ENCODE measurements at regions not wholly inside any gene's neighbourhood (a gene's known extent, or its start where the extent isn't known, plus 50 kb on each side); places are given as distances from the start of the nearest gene placed in this dataset.
"Not testable (repeated sequence)": the region's sequence is repeated elsewhere in the genome, so short reads cannot be mapped to it uniquely, and the experiment has no call there.

GRCh38 chr14:37665951-37666350, 70.5 kb downstream of the TTC6 start:
- Histone ChIP-seq H3K4me1 (no peaks in the 10 kb centered on the region), H3K9me3 (peaks cover 8% of the 10 kb centered on the region), H3K4me3 (no peak overlapping the region), H3K36me3 (no peaks in the 10 kb centered on the region), H3K27ac (no peak overlapping the region), H3K27me3 (no peaks in the 10 kb centered on the region)
- intact Hi-C loops (cut with DNase I): no loop called here
- DNase-seq: no peak
- no peak for TF ChIP-seq CTCF (IDR thresholded peaks at IDR 0.05)
- no peak for ATAC-seq

- no peaks in the 10 kb centered on the region for H3K9me3 ChIP-seq
- no peak overlapping the region for H3K4me3 ChIP-seq
- H3K4me1 ChIP-seq: no peaks in the 10 kb centered on the region
- no peak for TF ChIP-seq CTCF (IDR thresholded peaks at IDR 0.05)
- ATAC-seq (no peak), DNase-seq (no peak)
- intact Hi-C loops (cut with DNase I): no loop called here
- H3K27ac ChIP-seq: no peak overlapping the region
- no peaks in the 10 kb centered on the region for H3K27me3 ChIP-seq
- H3K36me3 ChIP-seq: no peaks in the 10 kb centered on the region
Observed at GRCh38 chr14:37668646-37669045, 73.2 kb downstream of the TTC6 start.

GRCh38 chr14:37669242-37669641, 73.8 kb downstream of the TTC6 start:
- Histone ChIP-seq H3K9me3 (no peaks in the 10 kb centered on the region), H3K36me3 (no peaks in the 10 kb centered on the region), H3K4me3 (no peak overlapping the region), H3K27ac (no peak overlapping the region), H3K27me3 (no peaks in the 10 kb centered on the region), H3K4me1 (no peaks in the 10 kb centered on the region)
- intact Hi-C loops (cut with DNase I): no loop called here
- DNase-seq (no peak), ATAC-seq (no peak)
- no peak for TF ChIP-seq CTCF (IDR thresholded peaks at IDR 0.05)

- no peaks in the 10 kb centered on the region for H3K9me3 ChIP-seq
- H3K4me3 ChIP-seq: no peak overlapping the region
- intact Hi-C loops (cut with DNase I): no loop called here
- no peak for TF ChIP-seq CTCF (IDR thresholded peaks at IDR 0.05)
- no peak overlapping the region for H3K27ac ChIP-seq
- H3K4me1 ChIP-seq: no peaks in the 10 kb centered on the region
- H3K27me3 ChIP-seq: no peaks in the 10 kb centered on the region
- ATAC-seq (no peak), DNase-seq (no peak)
- no peaks in the 10 kb centered on the region for H3K36me3 ChIP-seq
Observed at GRCh38 chr14:37673439-37673838, 78.0 kb downstream of the TTC6 start.

- H3K4me1 ChIP-seq: no peaks in the 10 kb centered on the region
- no peak for DNase-seq
- no peak for TF ChIP-seq CTCF (IDR thresholded peaks at IDR 0.05)
- H3K27ac ChIP-seq: no peak overlapping the region
- no peaks in the 10 kb centered on the region for H3K36me3 ChIP-seq
- ATAC-seq: no peak
- H3K9me3 ChIP-seq: no peaks in the 10 kb centered on the region
- intact Hi-C loops (cut with DNase I): no loop called here
- no peak overlapping the region for H3K4me3 ChIP-seq
- H3K27me3 ChIP-seq: no peaks in the 10 kb centered on the region
Observed at GRCh38 chr14:37678916-37679315, 83.5 kb downstream of the TTC6 start.

- ATAC-seq: no peak
- Histone ChIP-seq H3K4me1 (no peaks in the 10 kb centered on the region), H3K4me3 (no peak overlapping the region), H3K27me3 (no peaks in the 10 kb centered on the region), H3K9me3 (no peaks in the 10 kb centered on the region), H3K36me3 (no peaks in the 10 kb centered on the region), H3K27ac (no peak overlapping the region)
- no peak for TF ChIP-seq CTCF (IDR thresholded peaks at IDR 0.05)
- intact Hi-C loops (cut with DNase I): no loop called here
- DNase-seq: no peak
Observed at GRCh38 chr14:37681486-37681885, 86.1 kb downstream of the TTC6 start.

- H3K27ac ChIP-seq; DNase-seq; H3K9me3 ChIP-seq; H3K4me1 ChIP-seq; H3K4me3 ChIP-seq; ATAC-seq; H3K36me3 ChIP-seq; H3K27me3 ChIP-seq; intact Hi-C loops (cut with DNase I): not testable (repeated sequence)
Observed at GRCh38 chr14:37692680-37693079, 97.3 kb downstream of the TTC6 start.

- ATAC-seq; intact Hi-C loops (cut with DNase I); H3K4me1 ChIP-seq; H3K9me3 ChIP-seq; H3K4me3 ChIP-seq; H3K27ac ChIP-seq; DNase-seq; H3K36me3 ChIP-seq; H3K27me3 ChIP-seq: not testable (repeated sequence)
Observed at GRCh38 chr14:37693420-37693819, 98.0 kb downstream of the TTC6 start.

Measured in upper lobe of right lung (tissue), 1 donor.